LNCaP clone FGC (cell line): ENCODE measurements at regions not wholly inside any gene's neighbourhood (a gene's known extent, or its start where the extent isn't known, plus 50 kb on each side); places are given as distances from the start of the nearest gene placed in this dataset.

Experiments used
- DNase-seq: peaks from one replicate; pipeline ENCODE4 v3.0.0-alpha.2; 2011; ENCODE audit warnings: low read depth
- H3K4me3 ChIP-seq: 2 replicates; pipeline ENCODE4 v1.5.1; 2011; ENCODE audit warnings: mild to moderate bottlenecking, low read depth, low read length, control low read depth
- TF ChIP-seq, protein P1 (sequence below): IDR thresholded peaks from 2 replicates; pipeline ENCODE4 v1.5.1; 2012; ENCODE audit warnings: mild to moderate bottlenecking; ENCODE audit not compliant: control insufficient read depth, insufficient read depth; ENCODE audit errors: extremely low read depth

DNA sequence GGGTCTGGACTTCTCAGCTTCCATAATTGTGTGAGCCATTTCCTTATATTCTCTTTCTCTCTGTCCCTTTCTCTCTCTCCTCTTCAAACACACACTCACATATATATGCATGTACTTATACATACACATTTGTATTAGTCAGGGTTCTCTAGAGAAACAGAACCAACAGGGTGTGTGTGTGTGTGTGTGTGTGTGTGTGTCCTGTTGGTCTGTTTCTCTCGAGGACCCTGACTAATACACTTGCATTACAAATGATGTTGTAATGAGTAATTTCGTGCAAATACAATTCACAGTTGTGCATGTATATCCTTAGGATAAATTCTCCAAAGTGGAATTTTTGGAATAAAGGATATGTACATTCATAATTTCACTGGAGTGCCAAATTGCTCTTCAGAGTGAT lies 115.3 kb downstream of the NPIPB5 start:
- H3K4me3 ChIP-seq, result no peak overlapping the region
- no peak for DNase-seq
- TF ChIP-seq, protein P1, sequence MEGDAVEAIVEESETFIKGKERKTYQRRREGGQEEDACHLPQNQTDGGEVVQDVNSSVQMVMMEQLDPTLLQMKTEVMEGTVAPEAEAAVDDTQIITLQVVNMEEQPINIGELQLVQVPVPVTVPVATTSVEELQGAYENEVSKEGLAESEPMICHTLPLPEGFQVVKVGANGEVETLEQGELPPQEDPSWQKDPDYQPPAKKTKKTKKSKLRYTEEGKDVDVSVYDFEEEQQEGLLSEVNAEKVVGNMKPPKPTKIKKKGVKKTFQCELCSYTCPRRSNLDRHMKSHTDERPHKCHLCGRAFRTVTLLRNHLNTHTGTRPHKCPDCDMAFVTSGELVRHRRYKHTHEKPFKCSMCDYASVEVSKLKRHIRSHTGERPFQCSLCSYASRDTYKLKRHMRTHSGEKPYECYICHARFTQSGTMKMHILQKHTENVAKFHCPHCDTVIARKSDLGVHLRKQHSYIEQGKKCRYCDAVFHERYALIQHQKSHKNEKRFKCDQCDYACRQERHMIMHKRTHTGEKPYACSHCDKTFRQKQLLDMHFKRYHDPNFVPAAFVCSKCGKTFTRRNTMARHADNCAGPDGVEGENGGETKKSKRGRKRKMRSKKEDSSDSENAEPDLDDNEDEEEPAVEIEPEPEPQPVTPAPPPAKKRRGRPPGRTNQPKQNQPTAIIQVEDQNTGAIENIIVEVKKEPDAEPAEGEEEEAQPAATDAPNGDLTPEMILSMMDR, result no peak

DNA sequence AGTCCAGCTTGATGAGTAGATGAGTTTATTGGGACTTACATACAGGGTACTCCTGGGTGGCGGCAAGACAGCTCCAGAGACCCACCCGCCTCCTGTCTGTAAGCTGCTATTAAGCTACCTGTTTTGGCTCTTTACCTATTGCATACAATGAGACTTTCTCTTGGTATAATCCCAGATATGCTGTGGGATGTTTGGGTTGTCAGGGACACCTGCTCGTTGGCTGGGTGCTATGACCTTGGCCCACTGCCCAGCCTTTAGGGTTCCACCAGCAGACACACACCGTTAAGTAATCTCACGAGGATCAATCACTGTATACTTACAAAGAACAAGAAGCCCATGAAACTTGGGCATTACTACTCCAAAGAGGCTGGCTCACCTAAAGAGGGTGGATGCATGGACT lies 116.4 kb downstream of the NPIPB5 start:
- TF ChIP-seq, protein P1, result no peak
- DNase-seq, result no peak
- no peak overlapping the region for H3K4me3 ChIP-seq

DNA sequence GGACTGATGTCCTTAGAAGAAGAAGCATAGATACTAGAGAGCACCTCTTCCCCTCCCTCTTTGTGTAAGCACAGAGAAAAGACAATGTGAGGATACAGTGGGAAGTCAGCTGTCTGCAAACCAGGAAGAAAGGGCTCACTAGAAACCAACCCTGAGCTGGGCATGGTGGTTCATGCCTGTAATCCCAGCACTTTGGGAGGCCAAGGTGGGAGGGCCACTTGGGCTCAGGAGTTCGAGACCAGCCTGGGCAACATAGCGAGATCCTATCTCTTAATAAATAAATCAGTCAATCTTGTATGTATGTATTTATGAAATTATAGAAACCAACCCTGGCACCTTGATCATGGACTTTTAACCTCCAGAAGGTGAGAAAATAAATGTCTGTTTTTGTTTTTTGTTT lies 118.3 kb downstream of the NPIPB5 start:
- no peak for DNase-seq
- TF ChIP-seq, protein P1, result no peak
- H3K4me3 ChIP-seq, result no peak overlapping the region

DNA sequence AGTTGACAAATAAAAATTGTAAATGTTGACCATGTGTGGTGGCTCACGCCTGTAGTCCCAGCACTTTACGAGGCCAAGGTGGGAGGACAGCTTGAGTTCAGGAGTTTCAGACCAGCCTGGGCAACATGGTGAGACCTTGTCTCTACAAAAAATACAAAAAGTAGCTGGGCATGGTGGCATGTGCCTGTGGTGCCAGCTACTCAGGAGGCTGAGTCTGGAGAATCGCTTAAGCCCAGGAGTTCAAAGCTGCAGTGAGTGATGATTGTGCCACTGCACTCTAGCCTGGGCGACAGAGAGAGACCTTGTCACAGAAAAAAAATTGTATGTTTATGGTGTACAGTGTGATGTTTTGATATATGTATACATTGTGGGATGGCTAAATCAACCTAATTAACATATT lies 119.6 kb downstream of the NPIPB5 start:
- TF ChIP-seq, protein P1, result no peak
- no peak for DNase-seq
- H3K4me3 ChIP-seq, result no peak overlapping the region

DNA sequence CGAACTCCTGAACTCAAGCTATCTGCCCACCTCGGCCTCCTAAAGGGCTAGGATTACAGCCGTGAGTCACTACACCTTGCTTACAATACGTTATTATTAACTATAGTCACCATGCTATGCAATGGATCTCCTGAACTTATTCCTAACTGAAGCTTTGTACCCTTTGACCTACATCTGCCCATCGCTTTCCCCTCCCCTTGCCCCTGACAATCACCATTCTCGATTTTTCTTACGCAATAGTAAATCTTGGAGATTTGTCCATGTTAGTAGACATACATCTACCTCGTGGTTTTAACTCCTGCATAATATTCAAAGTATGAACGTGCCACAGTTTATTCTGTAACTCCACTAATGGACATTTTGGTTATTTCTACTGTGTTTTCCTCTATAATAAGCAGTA lies 120.6 kb downstream of the NPIPB5 start:
- no peak overlapping the region for H3K4me3 ChIP-seq
- DNase-seq, result no peak
- TF ChIP-seq, protein P1, result no peak

DNA sequence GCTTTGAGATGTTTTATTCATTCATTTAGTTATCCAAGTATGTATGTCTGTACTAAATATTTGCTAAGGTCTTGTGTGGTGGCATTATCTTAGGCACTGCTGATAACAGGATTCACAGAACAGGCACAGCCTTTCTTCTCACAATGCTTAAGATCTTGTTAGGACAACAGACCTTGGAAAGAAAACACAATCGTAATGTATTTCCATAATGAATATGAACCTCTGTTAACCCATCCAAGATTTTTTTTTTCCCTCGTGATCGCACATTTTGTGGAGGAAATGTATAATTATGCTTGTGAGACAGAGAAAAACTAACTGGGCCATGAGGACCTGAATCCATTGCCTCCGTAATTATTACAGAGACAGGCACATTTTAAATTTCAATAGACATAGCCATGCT lies 121.9 kb downstream of the NPIPB5 start:
- TF ChIP-seq, protein P1, result no peak
- H3K4me3 ChIP-seq, result no peak overlapping the region
- no peak for DNase-seq

DNA sequence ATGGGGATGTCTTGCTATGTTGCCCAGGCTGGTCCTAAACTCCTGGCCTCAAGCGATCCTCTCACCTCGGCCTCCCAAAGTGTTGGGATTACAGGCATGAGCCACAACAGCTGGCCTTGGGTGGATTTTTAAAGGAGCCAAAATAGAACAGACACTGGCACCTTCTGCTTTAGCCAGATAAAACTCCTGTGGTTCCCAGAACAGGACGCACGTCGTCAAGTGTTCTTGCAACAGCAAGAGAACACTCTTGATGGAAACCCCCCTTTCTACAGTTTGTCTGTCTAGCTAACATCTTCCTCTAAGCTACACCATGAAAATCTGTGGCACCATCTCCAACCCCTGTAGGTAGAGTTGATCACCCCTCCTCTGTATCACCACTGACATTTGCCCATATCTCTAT lies 122.6 kb downstream of the NPIPB5 start:
- H3K4me3 ChIP-seq, result no peak overlapping the region
- no peak for DNase-seq
- TF ChIP-seq, protein P1, result no peak
